Epithelial cell of esophagus (primary cell): ENCODE measurements at regions not wholly inside any gene's neighbourhood (a gene's known extent, or its start where the extent isn't known, plus 50 kb on each side); places are given as distances from the start of the nearest gene placed in this dataset.
"Not testable (repeated sequence)": the region's sequence is repeated elsewhere in the genome, so short reads cannot be mapped to it uniquely, and the experiment has no call there.

ENCODE experiments used
- DNase-seq: peaks from one replicate; pipeline ENCODE4 v3.0.0; 2010; ENCODE audit warnings: low read depth
- H3K4me3 ChIP-seq: 2 replicates; pipeline ENCODE4 v1.5.1; 2011; ENCODE audit warnings: mild to moderate bottlenecking, low read length, control low read depth
- TF ChIP-seq, protein P1 (sequence below): IDR thresholded peaks from 2 replicates; pipeline ENCODE4 v1.5.1; 2011; ENCODE audit warnings: low read depth, mild to moderate bottlenecking, low read length, control low read depth, inconsistent platforms; ENCODE audit not compliant: insufficient read depth; ENCODE audit errors: missing control alignments

DNA sequence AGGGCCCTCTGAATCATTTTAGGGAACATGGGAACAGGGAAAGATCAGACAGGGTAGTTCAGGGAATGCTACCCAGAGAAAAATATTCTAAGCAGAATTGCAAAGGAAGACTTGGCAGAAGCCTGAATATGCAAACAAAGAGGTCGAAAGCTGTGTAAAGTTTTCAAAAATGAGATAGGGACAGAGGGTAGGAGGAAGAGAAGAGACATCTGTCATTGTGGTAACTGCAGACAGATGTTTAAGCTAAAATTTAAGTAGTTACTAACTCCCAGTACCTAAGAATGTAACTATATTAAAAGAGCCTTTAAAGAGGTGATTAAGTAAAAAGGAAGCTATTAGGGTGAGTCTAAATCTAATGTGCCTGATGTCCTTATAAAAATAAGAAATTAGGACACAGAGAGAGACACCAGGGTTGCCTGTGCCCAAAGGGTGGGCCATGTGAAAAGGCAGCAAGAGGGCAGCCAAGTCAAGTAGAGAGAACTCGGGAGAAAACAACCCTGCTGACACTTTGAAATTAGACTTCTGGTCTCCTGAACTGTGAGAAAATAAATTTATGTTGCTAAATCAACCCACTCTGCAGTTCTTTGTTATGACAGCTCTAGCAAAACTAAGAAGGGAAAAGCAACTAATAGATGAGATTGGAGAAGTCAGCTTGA lies 1647.4 kb upstream of the C9orf72 start:
- H3K4me3 ChIP-seq: no peak overlapping the region
- no peak for DNase-seq
- TF ChIP-seq, protein P1, sequence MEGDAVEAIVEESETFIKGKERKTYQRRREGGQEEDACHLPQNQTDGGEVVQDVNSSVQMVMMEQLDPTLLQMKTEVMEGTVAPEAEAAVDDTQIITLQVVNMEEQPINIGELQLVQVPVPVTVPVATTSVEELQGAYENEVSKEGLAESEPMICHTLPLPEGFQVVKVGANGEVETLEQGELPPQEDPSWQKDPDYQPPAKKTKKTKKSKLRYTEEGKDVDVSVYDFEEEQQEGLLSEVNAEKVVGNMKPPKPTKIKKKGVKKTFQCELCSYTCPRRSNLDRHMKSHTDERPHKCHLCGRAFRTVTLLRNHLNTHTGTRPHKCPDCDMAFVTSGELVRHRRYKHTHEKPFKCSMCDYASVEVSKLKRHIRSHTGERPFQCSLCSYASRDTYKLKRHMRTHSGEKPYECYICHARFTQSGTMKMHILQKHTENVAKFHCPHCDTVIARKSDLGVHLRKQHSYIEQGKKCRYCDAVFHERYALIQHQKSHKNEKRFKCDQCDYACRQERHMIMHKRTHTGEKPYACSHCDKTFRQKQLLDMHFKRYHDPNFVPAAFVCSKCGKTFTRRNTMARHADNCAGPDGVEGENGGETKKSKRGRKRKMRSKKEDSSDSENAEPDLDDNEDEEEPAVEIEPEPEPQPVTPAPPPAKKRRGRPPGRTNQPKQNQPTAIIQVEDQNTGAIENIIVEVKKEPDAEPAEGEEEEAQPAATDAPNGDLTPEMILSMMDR: no peak

DNA sequence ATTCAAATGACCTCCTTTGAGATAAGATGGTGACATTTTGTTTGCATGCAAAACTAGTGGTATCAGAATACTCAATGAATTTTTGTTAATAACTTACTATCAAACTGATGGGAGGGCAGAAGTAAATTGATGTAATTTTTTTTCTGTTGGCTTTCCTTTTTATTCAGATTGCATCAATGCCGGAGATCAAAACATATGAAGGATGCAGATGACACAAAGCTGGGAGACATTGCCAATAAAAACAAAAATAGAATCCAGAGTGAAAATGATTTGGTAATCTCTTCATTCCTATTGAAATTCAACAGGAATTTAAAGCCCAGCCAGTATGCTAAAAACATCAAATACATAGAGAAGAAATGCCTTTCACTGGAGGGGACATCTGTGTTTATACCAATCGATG lies 1655.3 kb upstream of the C9orf72 start:
- TF ChIP-seq, protein P1: no peak
- H3K4me3 ChIP-seq: no peak overlapping the region
- no peak for DNase-seq

DNA sequence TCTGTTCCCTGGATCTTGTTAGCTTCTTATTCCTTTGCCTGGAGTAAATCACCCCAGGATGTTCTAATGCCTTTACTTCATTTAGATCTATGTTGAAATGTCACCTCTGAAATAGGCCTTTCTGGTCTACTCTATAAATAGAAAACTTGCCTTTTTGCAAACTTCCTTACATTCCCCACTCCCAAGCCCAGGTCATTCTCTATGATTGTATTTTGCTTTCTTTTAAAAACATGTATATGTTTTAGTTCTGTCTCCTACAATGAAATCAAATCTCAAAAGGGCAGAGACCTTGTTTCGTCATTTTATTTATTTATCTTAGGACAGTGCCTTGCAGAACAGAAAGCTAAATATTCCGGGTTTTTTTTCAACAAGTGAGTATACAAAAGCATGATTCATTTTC lies 1657.7 kb upstream of the C9orf72 start:
- H3K4me3 ChIP-seq: no peak overlapping the region
- DNase-seq: no peak
- TF ChIP-seq, protein P1: no peak

DNA sequence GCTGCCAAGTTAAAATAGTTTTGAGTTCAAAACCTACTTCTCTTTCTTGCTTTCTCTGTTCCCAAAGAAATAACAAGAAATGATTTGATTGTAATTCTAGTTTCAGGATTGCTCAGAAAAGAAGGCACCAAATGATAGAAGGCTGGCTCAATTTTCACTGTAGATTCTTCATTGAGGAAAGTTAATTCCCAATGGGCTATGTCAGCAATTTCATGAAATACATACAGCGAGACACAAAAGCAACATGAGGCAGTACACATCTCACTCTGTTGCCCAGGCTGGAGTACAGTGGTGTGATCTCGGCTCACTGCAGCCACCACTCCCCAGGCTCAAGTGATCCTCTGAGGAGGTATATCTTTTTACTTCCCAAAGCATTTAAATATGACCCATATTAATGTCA lies 1659.9 kb upstream of the C9orf72 start:
- H3K4me3 ChIP-seq: no peak overlapping the region
- TF ChIP-seq, protein P1: no peak
- no peak for DNase-seq

DNA sequence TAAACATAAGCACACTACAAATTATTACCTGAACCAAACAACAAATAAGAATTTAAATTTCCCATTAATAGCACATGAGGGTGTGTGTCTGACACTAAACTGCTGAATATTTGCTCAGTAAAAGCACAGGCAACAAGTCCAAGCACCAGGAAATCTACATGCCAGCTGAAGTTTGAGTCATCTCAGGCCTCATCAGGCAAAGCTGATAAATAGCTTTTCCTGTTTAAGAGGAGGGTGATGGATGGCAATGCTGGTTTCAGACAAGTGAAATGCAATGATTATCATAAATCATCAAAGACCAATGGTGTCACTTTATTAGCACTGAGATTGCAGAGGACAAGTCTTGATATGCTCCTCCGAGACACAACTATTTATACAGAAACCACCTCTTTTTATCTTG lies 1668.0 kb upstream of the C9orf72 start:
- H3K4me3 ChIP-seq: no peak overlapping the region
- DNase-seq: peak; percentile 61
- TF ChIP-seq, protein P1: no peak

DNA sequence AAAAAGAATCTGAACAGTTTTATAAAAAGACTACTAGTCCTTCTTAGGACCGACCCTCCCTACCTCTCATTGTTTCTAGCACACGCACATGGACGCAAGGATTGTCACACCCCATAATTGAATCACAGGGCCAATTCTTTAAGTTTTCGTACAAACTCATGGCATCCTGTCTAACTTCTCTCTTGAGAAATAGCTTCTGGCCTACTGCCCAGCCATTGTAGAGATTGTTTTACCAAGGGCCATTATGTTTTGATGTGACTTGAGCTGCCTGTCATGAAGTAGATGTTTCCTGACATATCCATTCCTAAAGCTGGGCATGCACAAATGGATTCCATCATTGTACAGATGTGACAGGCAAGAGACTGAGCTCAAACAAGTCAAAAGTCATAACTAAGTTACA lies 1672.1 kb upstream of the C9orf72 start:
- H3K4me3 ChIP-seq: no peak overlapping the region
- TF ChIP-seq, protein P1: no peak
- DNase-seq: peak; percentile 36

DNA sequence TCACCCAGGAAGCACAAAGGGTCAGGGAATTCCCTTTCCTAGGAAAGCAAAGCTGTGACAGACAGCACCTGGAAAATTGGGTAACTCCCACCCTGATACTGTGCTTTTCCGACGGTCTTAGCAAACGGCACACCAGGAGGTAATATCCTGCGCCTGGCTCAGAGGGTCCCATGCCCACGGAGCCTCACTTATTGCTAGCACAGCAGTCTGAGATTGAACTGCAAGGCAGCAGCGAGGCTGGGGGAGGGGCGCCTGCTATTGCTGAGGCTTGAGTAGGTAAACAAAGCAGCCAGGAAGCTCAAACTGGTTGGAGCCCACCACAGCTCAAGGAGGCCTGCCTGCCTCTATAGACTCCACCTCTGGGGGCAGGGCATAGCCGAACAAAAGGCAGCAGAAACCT lies 1697.1 kb upstream of the C9orf72 start:
- H3K4me3 ChIP-seq, DNase-seq: not testable (repeated sequence)
